GM23248 (cell line): ENCODE measurements at regions not wholly inside any gene's neighbourhood (a gene's known extent, or its start where the extent isn't known, plus 50 kb on each side); places are given as distances from the start of the nearest gene placed in this dataset.
A peak's percentile ranks its signal among the peaks of the same experiment; 100 is the strongest.

ENCODE experiments used
- DNase-seq: peaks from one replicate; pipeline ENCODE4 v3.0.0-alpha.2; 2015
- H2AFZ ChIP-seq: fragments of 200-600 bp; sonication (generic); 2 replicates; pipeline ENCODE4 v1.6.1; 2016; ENCODE audit warnings: antibody characterized with exemption
- H3F3A ChIP-seq: fragments of 200-600 bp; sonication (generic); 2 replicates; pipeline ENCODE4 v1.6.1; 2016; ENCODE audit warnings: mild to moderate bottlenecking, antibody characterized with exemption, mixed run types; ENCODE audit not compliant: insufficient read depth
- H3K27ac ChIP-seq: fragments of 200-600 bp; sonication (generic); 2 replicates; pipeline ENCODE4 v1.5.1; 2016; ENCODE audit warnings: mild to moderate bottlenecking
- H3K27me3 ChIP-seq: fragments of 200-600 bp; sonication (generic); replicated peaks from 2 replicates; pipeline ENCODE4 v1.6.1; 2016; ENCODE audit warnings: mild to moderate bottlenecking; ENCODE audit not compliant: insufficient read depth
- H3K36me3 ChIP-seq: fragments of 200-600 bp; sonication (generic); 2 replicates; pipeline ENCODE4 v1.6.1; 2016; ENCODE audit warnings: low read depth, mild to moderate bottlenecking
- H3K4me1 ChIP-seq: fragments of 200-600 bp; sonication (generic); 2 replicates; pipeline ENCODE4 v1.6.1; 2016; ENCODE audit warnings: mild to moderate bottlenecking; ENCODE audit not compliant: insufficient read depth
- H3K4me2 ChIP-seq: fragments of 200-600 bp; sonication (generic); one replicate; pipeline ENCODE4 v1.6.1; 2016; ENCODE audit warnings: mild to moderate bottlenecking; ENCODE audit not compliant: unreplicated experiment
- H3K4me3 ChIP-seq: fragments of 200-600 bp; sonication (generic); 2 replicates; pipeline ENCODE4 v1.5.1; 2016; ENCODE audit warnings: mild to moderate bottlenecking
- H3K79me2 ChIP-seq: fragments of 200-600 bp; sonication (generic); 2 replicates; pipeline ENCODE4 v1.6.1; 2016; ENCODE audit warnings: mild to moderate bottlenecking; ENCODE audit not compliant: insufficient read depth
- H3K9ac ChIP-seq: fragments of 200-600 bp; sonication (generic); 2 replicates; pipeline ENCODE4 v1.6.1; 2016; ENCODE audit warnings: mild to moderate bottlenecking
- H3K9me2 ChIP-seq: fragments of 200-600 bp; sonication (generic); 2 replicates; pipeline ENCODE4 v1.6.1; 2016; ENCODE audit warnings: mixed run types, mild to moderate bottlenecking, moderate library complexity; ENCODE audit not compliant: insufficient read depth
- H3K9me3 ChIP-seq: fragments of 200-600 bp; sonication (generic); one replicate; pipeline ENCODE4 v1.6.1; 2017; ENCODE audit warnings: low read depth
- H4K20me1 ChIP-seq: fragments of 200-600 bp; sonication (generic); 2 replicates; pipeline ENCODE4 v1.6.0; 2016; ENCODE audit not compliant: insufficient read depth
- EZH2 ChIP-seq: fragments of 200-600 bp; sonication (generic); IDR thresholded peaks from 2 replicates; pipeline ENCODE4 v1.6.1; 2018; ENCODE audit warnings: antibody characterized with exemption, mild to moderate bottlenecking; ENCODE audit not compliant: insufficient read depth, poor library complexity, severe bottlenecking
- EZH2phosphoT487 ChIP-seq: fragments of 200-600 bp; sonication (generic); IDR thresholded peaks from 2 replicates; pipeline ENCODE4 v1.6.1; 2018; ENCODE audit warnings: antibody characterized with exemption, moderate library complexity, mild to moderate bottlenecking, low read depth; ENCODE audit not compliant: insufficient read depth
- WGBS, 2 experiments: methylation state at CpG; one replicate each; pipeline ENCODE4 v1.1.6; 2015 to 2017; ENCODE audit warnings: low lambda C conversion rate in 2 of 2, low coverage in 1 of 2; ENCODE audit errors: missing lambda C conversion rate in 2 of 2; 5-methylcytosine and 5-hydroxymethylcytosine counted together
- in situ Hi-C: fragments of 300-500 bp; cut with MboI; formaldehyde crosslinking; loops from 2 replicates; pipeline ENCODE4 v1.15.0; 2020

DNA sequence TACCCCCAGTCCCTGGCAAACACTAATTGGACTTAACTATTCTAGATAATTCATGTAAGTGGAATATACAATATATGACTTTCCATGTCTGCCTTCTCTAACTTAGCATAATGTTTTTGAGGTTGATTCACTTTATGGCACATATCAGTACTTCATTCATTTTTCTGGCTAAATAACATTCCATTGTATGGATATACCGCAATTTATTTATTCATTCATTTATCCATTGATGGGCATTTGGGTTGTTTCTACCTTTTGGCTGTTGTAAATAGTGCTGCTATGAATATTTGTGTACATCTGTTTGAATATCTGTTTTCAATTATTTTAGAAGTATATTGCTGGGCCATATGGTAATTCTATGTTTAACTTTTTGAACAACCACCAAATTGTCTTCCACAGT lies 616.3 kb downstream of the UTRN start:
- Histone ChIP-seq H3K27me3 (no peaks in the 10 kb centered on the region), H3K4me3 (no peak overlapping the region), H3K9me3 (no peaks in the 10 kb centered on the region), H3K4me1 (peaks cover 45% of the 10 kb centered on the region), H3F3A (peaks cover 41% of the 10 kb centered on the region), H3K36me3 (peaks cover 3% of the 10 kb centered on the region; the same call in 1 of the 2 replicates), H3K4me2 (no peak overlapping the region), H3K9me2 (no peaks in the 10 kb centered on the region), H3K79me2 (no peaks in the 10 kb centered on the region), H3K27ac (no peak overlapping the region), H4K20me1 (no peaks in the 10 kb centered on the region), H2AFZ (no peak overlapping the region), H3K9ac (no peak overlapping the region)
- in situ Hi-C loops = no loop called here
- no peak for DNase-seq
- WGBS, 2 experiments = 96 to 98% methylated on average over 1 of the region's 1 CpG
- TF ChIP-seq EZH2 (no peak), EZH2phosphoT487 (no peak)

DNA sequence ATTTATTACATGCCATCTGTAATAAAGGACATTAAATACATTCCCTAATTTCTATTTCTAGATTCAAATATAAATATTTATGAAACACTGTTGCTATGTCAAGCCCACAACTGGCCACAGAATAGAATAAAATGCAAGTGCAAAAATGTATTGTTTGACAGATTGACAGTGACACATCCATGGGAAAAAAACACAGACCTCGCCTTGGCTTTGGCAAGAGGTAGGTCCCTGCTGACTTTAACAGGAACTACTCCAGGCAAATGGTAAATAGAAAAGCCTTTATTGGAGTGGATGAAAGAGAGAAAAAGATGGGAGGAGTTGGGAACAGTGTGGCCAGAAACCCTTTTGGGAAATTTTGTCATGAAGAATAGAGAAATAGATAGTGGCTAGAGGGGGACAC lies 622.9 kb downstream of the UTRN start:
- in situ Hi-C loops = no loop called here
- WGBS, 2 experiments = 77 to 78% methylated on average over 1 of the region's 1 CpG

DNA sequence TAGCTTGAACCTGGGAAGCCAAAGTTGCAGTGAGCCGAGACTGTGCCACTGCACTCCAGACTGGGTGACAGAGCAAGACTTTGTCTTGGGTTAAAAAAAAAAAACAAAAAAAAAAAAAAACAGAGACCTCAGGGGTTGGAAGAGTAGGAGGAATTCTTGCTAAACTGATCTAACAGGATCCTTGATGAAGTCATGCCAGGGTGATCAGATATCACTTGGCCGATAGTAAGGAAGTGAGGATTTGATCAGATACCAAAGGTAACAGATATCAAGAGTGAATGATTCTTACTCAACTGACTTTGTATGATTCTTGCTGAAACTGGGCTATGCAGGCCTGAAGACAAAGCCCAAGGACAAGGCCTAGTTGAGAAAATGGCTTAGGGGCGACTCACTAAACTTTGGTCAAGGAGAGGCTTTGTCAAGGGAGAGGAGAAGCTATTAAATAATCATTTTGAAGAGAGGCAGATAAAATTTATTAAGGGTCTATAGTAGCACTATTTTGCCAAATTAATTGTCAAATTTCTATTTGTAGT lies 624.7 kb downstream of the UTRN start:
- no peak for TF ChIP-seq EZH2
- no peak for TF ChIP-seq EZH2phosphoT487
- WGBS, 2 experiments = 97 to 99% methylated on average over 3 of the region's 3 CpGs
- no peaks in the 10 kb centered on the region for H3K36me3 ChIP-seq
- H3K9ac ChIP-seq = no peak overlapping the region
- in situ Hi-C loops = no loop called here
- H3K4me2 ChIP-seq = no peak overlapping the region
- peak; percentile 19 for DNase-seq
- peaks cover 24% of the 10 kb centered on the region for H3F3A ChIP-seq
- no peaks in the 10 kb centered on the region for H3K9me3 ChIP-seq
- no peak overlapping the region for H3K27ac ChIP-seq
- no peaks in the 10 kb centered on the region for H3K9me2 ChIP-seq
- no peak overlapping the region for H3K4me3 ChIP-seq
- no peaks in the 10 kb centered on the region for H3K27me3 ChIP-seq
- H2AFZ ChIP-seq = no peak overlapping the region
- H4K20me1 ChIP-seq = no peaks in the 10 kb centered on the region
- H3K4me1 ChIP-seq = peaks cover 22% of the 10 kb centered on the region
- no peaks in the 10 kb centered on the region for H3K79me2 ChIP-seq

More for the DNA sequence above, 622.9 kb downstream of the UTRN start:
- Histone ChIP-seq H3K9me3 (no peaks in the 10 kb centered on the region), H3K4me2 (no peak overlapping the region), H3K27me3 (no peaks in the 10 kb centered on the region), H3F3A (peaks cover 15% of the 10 kb centered on the region), H3K79me2 (no peaks in the 10 kb centered on the region), H3K4me3 (no peak overlapping the region), H3K27ac (no peak overlapping the region), H3K9me2 (no peaks in the 10 kb centered on the region), H4K20me1 (no peaks in the 10 kb centered on the region), H3K36me3 (no peaks in the 10 kb centered on the region), H3K4me1 (peaks cover 11% of the 10 kb centered on the region), H2AFZ (no peak overlapping the region), H3K9ac (no peak overlapping the region)
- TF ChIP-seq EZH2 = no peak
- TF ChIP-seq EZH2phosphoT487 = no peak
- DNase-seq = no peak

DNA sequence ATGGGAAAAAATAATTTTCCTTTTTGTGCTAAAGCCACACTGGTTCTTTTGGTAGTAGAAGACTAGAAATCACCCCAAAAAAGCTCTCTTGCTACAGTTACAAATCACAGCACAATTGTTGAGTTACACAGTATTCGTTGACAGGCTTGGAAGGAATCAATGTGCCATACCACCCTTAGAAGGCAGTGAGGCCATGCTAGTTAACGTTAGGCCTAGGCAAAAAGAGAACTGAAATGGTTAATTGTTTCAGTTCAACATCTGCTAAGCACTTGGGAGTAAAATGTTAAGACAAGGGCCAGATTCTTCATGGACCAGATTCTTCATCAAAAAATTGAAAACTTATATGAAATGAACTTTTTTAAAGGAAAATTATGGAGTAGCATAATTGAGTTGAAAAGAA lies 626.2 kb downstream of the UTRN start:
- H3K4me3 ChIP-seq = no peak overlapping the region
- H3K9ac ChIP-seq = no peak overlapping the region
- no peaks in the 10 kb centered on the region; the same call in 1 of the 2 replicates for H3K9me2 ChIP-seq
- peaks cover 22% of the 10 kb centered on the region for H3K4me1 ChIP-seq
- no peak overlapping the region for H3K27ac ChIP-seq
- no peaks in the 10 kb centered on the region for H3K79me2 ChIP-seq
- H3K9me3 ChIP-seq = no peaks in the 10 kb centered on the region
- no peak for TF ChIP-seq EZH2phosphoT487
- TF ChIP-seq EZH2 = no peak
- no peaks in the 10 kb centered on the region for H3K36me3 ChIP-seq
- H3K27me3 ChIP-seq = no peaks in the 10 kb centered on the region
- H3F3A ChIP-seq = peaks cover 24% of the 10 kb centered on the region
- no peaks in the 10 kb centered on the region for H4K20me1 ChIP-seq
- H2AFZ ChIP-seq = no peak overlapping the region
- no peak overlapping the region for H3K4me2 ChIP-seq
- 98 to 100% methylated on average over 2 of the region's 2 CpGs for WGBS, 2 experiments
- no peak for DNase-seq
- in situ Hi-C loops = no loop called here

DNA sequence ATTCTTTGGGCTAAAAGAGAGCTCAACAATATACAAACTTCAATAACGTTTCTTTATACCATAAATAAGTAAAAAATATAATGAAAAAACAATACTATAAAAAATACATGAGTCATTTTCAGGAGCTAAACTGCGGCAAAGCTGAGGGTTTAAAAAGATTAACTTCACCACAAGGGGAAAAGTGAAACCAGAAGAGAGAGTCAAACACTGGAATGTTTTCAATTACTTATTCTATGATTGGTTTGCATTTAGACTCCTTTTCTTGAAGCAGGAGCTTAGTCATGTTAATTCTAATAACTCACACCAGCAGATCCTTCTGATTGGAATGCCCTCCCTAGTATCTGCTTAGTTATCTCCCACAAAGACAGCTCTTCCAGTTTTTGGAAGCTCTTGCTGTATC lies 627.3 kb downstream of the UTRN start:
- peak overlapping the region; percentile 80 for H3K4me2 ChIP-seq
- no peaks in the 10 kb centered on the region for H3K36me3 ChIP-seq
- H3K9me3 ChIP-seq = no peaks in the 10 kb centered on the region
- DNase-seq = peak; percentile 90
- WGBS, 2 experiments = 0 to 1% methylated on average over 2 of the region's 2 CpGs
- in situ Hi-C loops = no loop called here
- H3K27me3 ChIP-seq = no peaks in the 10 kb centered on the region
- H4K20me1 ChIP-seq = no peaks in the 10 kb centered on the region
- peak overlapping the region; percentile 30 for H3K4me3 ChIP-seq
- H3K9me2 ChIP-seq = no peaks in the 10 kb centered on the region; the same call in 1 of the 2 replicates
- H3K4me1 ChIP-seq = peaks cover 22% of the 10 kb centered on the region
- peak overlapping the region; percentile 10; the same call in 1 of the 2 replicates for H2AFZ ChIP-seq
- 0 out of 2 replicates have a peak overlapping the region, but pooled peaks have one; percentile 15 for H3K9ac ChIP-seq
- peak overlapping the region; percentile 76 for H3K27ac ChIP-seq
- H3F3A ChIP-seq = peaks cover 24% of the 10 kb centered on the region
- H3K79me2 ChIP-seq = no peaks in the 10 kb centered on the region
- peak; percentile 93 for TF ChIP-seq EZH2phosphoT487
- no peak for TF ChIP-seq EZH2
